Panc1 (cell line): ENCODE measurements at regions not wholly inside any gene's neighbourhood (a gene's known extent, or its start where the extent isn't known, plus 50 kb on each side); places are given as distances from the start of the nearest gene placed in this dataset.

Experiments used
- CTCF ChIP-seq: fragments of 450-650 bp; IDR thresholded peaks from 2 replicates; pipeline ENCODE4 v1.5.1; 2017; ENCODE audit warnings: mild to moderate bottlenecking
- POLR2AphosphoS5 ChIP-seq: IDR thresholded peaks from 2 replicates; pipeline ENCODE4 v1.6.1; 2012; ENCODE audit warnings: mild to moderate bottlenecking, low read depth, low read length, moderate library complexity
- SIN3A ChIP-seq: IDR thresholded peaks from 2 replicates; pipeline ENCODE4 v1.6.1; 2012; ENCODE audit warnings: low read depth, mild to moderate bottlenecking, low read length, moderate library complexity, borderline replicate concordance; ENCODE audit not compliant: insufficient read depth
- TCF7L2 ChIP-seq: IDR thresholded peaks from 2 replicates; pipeline ENCODE4 v1.6.1; 2011; ENCODE audit warnings: mild to moderate bottlenecking, low read depth, low read length, inconsistent platforms
- TF ChIP-seq, protein P1 (sequence below), 2 experiments: IDR thresholded peaks; 2 replicates each; pipeline ENCODE4 v1.6.1; 2011 to 2012; ENCODE audit warnings: low read depth in 2 of 2, control low read depth in 1 of 2, low read length in 1 of 2, mild to moderate bottlenecking in 1 of 2, moderate library complexity in 1 of 2; ENCODE audit not compliant: insufficient read depth in 1 of 2

GRCh38 chr16:65786916-65787315, 579.6 kb upstream of the CDH5 start:
- TF ChIP-seq CTCF (no peak), POLR2AphosphoS5 (no peak), SIN3A (no peak), TCF7L2 (no peak)
- TF ChIP-seq, protein P1, sequence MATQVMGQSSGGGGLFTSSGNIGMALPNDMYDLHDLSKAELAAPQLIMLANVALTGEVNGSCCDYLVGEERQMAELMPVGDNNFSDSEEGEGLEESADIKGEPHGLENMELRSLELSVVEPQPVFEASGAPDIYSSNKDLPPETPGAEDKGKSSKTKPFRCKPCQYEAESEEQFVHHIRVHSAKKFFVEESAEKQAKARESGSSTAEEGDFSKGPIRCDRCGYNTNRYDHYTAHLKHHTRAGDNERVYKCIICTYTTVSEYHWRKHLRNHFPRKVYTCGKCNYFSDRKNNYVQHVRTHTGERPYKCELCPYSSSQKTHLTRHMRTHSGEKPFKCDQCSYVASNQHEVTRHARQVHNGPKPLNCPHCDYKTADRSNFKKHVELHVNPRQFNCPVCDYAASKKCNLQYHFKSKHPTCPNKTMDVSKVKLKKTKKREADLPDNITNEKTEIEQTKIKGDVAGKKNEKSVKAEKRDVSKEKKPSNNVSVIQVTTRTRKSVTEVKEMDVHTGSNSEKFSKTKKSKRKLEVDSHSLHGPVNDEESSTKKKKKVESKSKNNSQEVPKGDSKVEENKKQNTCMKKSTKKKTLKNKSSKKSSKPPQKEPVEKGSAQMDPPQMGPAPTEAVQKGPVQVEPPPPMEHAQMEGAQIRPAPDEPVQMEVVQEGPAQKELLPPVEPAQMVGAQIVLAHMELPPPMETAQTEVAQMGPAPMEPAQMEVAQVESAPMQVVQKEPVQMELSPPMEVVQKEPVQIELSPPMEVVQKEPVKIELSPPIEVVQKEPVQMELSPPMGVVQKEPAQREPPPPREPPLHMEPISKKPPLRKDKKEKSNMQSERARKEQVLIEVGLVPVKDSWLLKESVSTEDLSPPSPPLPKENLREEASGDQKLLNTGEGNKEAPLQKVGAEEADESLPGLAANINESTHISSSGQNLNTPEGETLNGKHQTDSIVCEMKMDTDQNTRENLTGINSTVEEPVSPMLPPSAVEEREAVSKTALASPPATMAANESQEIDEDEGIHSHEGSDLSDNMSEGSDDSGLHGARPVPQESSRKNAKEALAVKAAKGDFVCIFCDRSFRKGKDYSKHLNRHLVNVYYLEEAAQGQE (IDR thresholded peaks at IDR 0.05; ENCODE audit: insufficient read depth in 1 of 2, low read depth in 2 of 2, low read length in 1 of 2): no peak
